HK-2 (cell line): ENCODE measurements at regions not wholly inside any gene's neighbourhood (a gene's known extent, or its start where the extent isn't known, plus 50 kb on each side); places are given as distances from the start of the nearest gene placed in this dataset.
A peak's percentile ranks its signal among the peaks of the same experiment; 100 is the strongest.

Experiments
- DNase-seq: peaks from one replicate; pipeline ENCODE4 v3.0.0-alpha.2; 2018; ENCODE audit not compliant: unreplicated experiment

- no peak for DNase-seq
These were observed 813.6 kb upstream of the ALCAM start for GRCh38 chr3:104553121-104553520.

GRCh38 chr3:104554425-104554824, 812.3 kb upstream of the ALCAM start:
- DNase-seq: no peak

- DNase-seq: no peak
These were observed 811.0 kb upstream of the ALCAM start for GRCh38 chr3:104555728-104556127.

GRCh38 chr3:104556372-104557078, 810.2 kb upstream of the ALCAM start:
- DNase-seq: no peak

- no peak for DNase-seq
These were observed 805.4 kb upstream of the ALCAM start for GRCh38 chr3:104561324-104561723.

GRCh38 chr3:104564045-104564643, 802.6 kb upstream of the ALCAM start:
- DNase-seq: peak; percentile 41

- no peak for DNase-seq
These were observed 800.7 kb upstream of the ALCAM start for GRCh38 chr3:104566054-104566453.

- no peak for DNase-seq
These were observed 791.1 kb upstream of the ALCAM start for GRCh38 chr3:104575634-104576033.

GRCh38 chr3:104578558-104578957, 788.2 kb upstream of the ALCAM start:
- DNase-seq: no peak

- no peak for DNase-seq
These were observed 784.6 kb upstream of the ALCAM start for GRCh38 chr3:104582092-104582491.

GRCh38 chr3:104584682-104585081, 782.0 kb upstream of the ALCAM start:
- no peak for DNase-seq

- DNase-seq: no peak
These were observed 780.4 kb upstream of the ALCAM start for GRCh38 chr3:104586344-104586743.

- no peak for DNase-seq
These were observed 778.3 kb upstream of the ALCAM start for GRCh38 chr3:104588442-104588841.

- DNase-seq: no peak
These were observed 774.9 kb upstream of the ALCAM start for GRCh38 chr3:104591776-104592175.

- DNase-seq: no peak
These were observed 772.2 kb upstream of the ALCAM start for GRCh38 chr3:104594491-104594890.

- no peak for DNase-seq
These were observed 770.7 kb upstream of the ALCAM start for GRCh38 chr3:104596054-104596453.

GRCh38 chr3:104596551-104596950, 770.2 kb upstream of the ALCAM start:
- peak; percentile 6 for DNase-seq

- no peak for DNase-seq
These were observed 767.7 kb upstream of the ALCAM start for GRCh38 chr3:104598848-104599511.

- DNase-seq: no peak
These were observed 762.2 kb upstream of the ALCAM start for GRCh38 chr3:104604326-104605010.

GRCh38 chr3:104606812-104607211, 759.9 kb upstream of the ALCAM start:
- DNase-seq: no peak

GRCh38 chr3:104610730-104611652, 755.7 kb upstream of the ALCAM start:
- no peak for DNase-seq
